Endothelial cell of umbilical vein (primary cell): ENCODE measurements at regions not wholly inside any gene's neighbourhood (a gene's known extent, or its start where the extent isn't known, plus 50 kb on each side); places are given as distances from the start of the nearest gene placed in this dataset.

Source experiments
- BruUV-seq: library from RNA; stranded (reverse); fragments of 400-500 nt; replicated peaks from 2 replicates; lab custom pipeline; 2021; lab: Mats Ljungman, UMichigan
- CTCF ChIA-PET: fragments of 300-600, 350-600 bp; sonication (Branson Sonifier 250); formaldehyde crosslinking; loops from one replicate; lab custom pipeline; 2021; ENCODE audit warnings: antibody characterized with exemption, inconsistent platforms; lab: Charles Lee
- POLR2A ChIA-PET: fragments of 300-600, 350-600 bp; sonication (Branson Sonifier 250); formaldehyde crosslinking; loops from one replicate; lab custom pipeline; 2021; ENCODE audit warnings: antibody characterized with exemption, inconsistent platforms; lab: Charles Lee
- DNase-seq: peaks from one replicate; pipeline ENCODE4 v3.0.0-alpha.2; 2011; ENCODE audit warnings: low read depth, low spot score
- FAIRE-seq: peaks from 2 replicates; lab custom pipeline; 2011; peaks lifted over from hg19 to GRCh38; lab: Jason Lieb, UNC
- H2AFZ ChIP-seq: 2 replicates; pipeline ENCODE4 v1.6.0; 2012; ENCODE audit warnings: low read depth, low read length, control low read depth, inconsistent platforms
- H3K27ac ChIP-seq: 2 replicates; pipeline ENCODE4 v1.5.1; 2011; ENCODE audit warnings: low read depth, mild to moderate bottlenecking, control low read depth, low read length, moderate library complexity; ENCODE audit not compliant: insufficient read depth
- H3K27me3 ChIP-seq, 2 experiments: 2 replicates each; pipeline versions ENCODE4 v1.6.0 to v1.6.1; 2011; ENCODE audit warnings: low read length in 2 of 2, mixed read lengths in 1 of 2; ENCODE audit not compliant: control insufficient read depth in 2 of 2, insufficient read depth in 2 of 2
- H3K36me3 ChIP-seq, 2 experiments: 2 replicates in 1 of 2; 3 replicates in 1 of 2; pipeline ENCODE4 v1.5.1; 2011; ENCODE audit warnings: low read length in 2 of 2, mild to moderate bottlenecking in 1 of 2, moderate library complexity in 1 of 2; ENCODE audit not compliant: control insufficient read depth in 2 of 2, insufficient read depth in 2 of 2; ENCODE audit errors: extremely low read depth in 1 of 2
- H3K4me1 ChIP-seq: 3 replicates; pipeline ENCODE4 v1.5.1; 2011; ENCODE audit warnings: mild to moderate bottlenecking, low read length; ENCODE audit not compliant: control insufficient read depth, insufficient read depth; ENCODE audit errors: extremely low read depth
- H3K4me2 ChIP-seq: 2 replicates; pipeline ENCODE4 v1.6.1; 2011; ENCODE audit warnings: low read length, control low read depth, mixed read lengths; ENCODE audit not compliant: insufficient read depth
- H3K4me3 ChIP-seq, 3 experiments: fragments of 200-600 bp in 1 of 3; sonication (generic), shearing (Covaris generic) in 1 of 3; replicated peaks in 1 of 3; 2 replicates each; pipeline ENCODE4 v1.5.1; 2011 to 2016; ENCODE audit warnings: control low read depth in 3 of 3, low read length in 3 of 3, mild to moderate bottlenecking in 2 of 3, inconsistent platforms in 1 of 3, low read depth in 1 of 3, moderate library complexity in 1 of 3; ENCODE audit not compliant: insufficient read depth in 1 of 3
- H3K79me2 ChIP-seq: 2 replicates; pipeline ENCODE4 v1.6.0; 2012; ENCODE audit warnings: low read length, inconsistent platforms; ENCODE audit not compliant: control insufficient read depth, insufficient read depth
- H3K9ac ChIP-seq: replicated peaks from 2 replicates; pipeline ENCODE3; 2011; ENCODE audit warnings: low read length, control low read depth; ENCODE audit not compliant: insufficient read depth; ENCODE audit errors: extremely low read depth
- H3K9me1 ChIP-seq: replicated peaks from 3 replicates; pipeline ENCODE4 v1.6.0; 2011; ENCODE audit warnings: mild to moderate bottlenecking, low read length; ENCODE audit not compliant: control insufficient read depth, insufficient read depth; ENCODE audit errors: extremely low read depth
- H3K9me3 ChIP-seq: replicated peaks from 2 replicates; pipeline ENCODE4 v1.5.1; 2012; ENCODE audit warnings: low read length, inconsistent platforms; ENCODE audit not compliant: control insufficient read depth, insufficient read depth
- H4K20me1 ChIP-seq: replicated peaks from 2 replicates; pipeline ENCODE3; 2011; ENCODE audit warnings: mild to moderate bottlenecking, low read length; ENCODE audit not compliant: control insufficient read depth, insufficient read depth; ENCODE audit errors: extremely low read depth
- CTCF ChIP-seq, 2 donors: IDR thresholded peaks; 1 replicate in 1 of 2; 2 replicates in 1 of 2; pipeline ENCODE4 v1.5.1; 2011; ENCODE audit warnings: low read length in 2 of 2, mild to moderate bottlenecking in 2 of 2, moderate library complexity in 2 of 2, control low read depth in 1 of 2, inconsistent platforms in 1 of 2, low read depth in 1 of 2; ENCODE audit not compliant: insufficient read depth in 1 of 2; ENCODE audit errors: extremely low read depth in 1 of 2
- EZH2 ChIP-seq: IDR thresholded peaks from 2 replicates; pipeline ENCODE4 v1.6.1; 2012; ENCODE audit warnings: borderline replicate concordance, low read depth, mild to moderate bottlenecking, moderate library complexity, low read length, inconsistent platforms; ENCODE audit not compliant: severe bottlenecking
- FOS ChIP-seq: IDR thresholded peaks from 2 replicates; pipeline ENCODE4 v1.6.1; 2011; ENCODE audit warnings: mild to moderate bottlenecking, low read length, moderate library complexity, borderline replicate concordance; ENCODE audit not compliant: insufficient read depth
- GATA2 ChIP-seq: IDR thresholded peaks from 2 replicates; pipeline ENCODE4 v1.7.0; 2011; ENCODE audit warnings: low read depth, mild to moderate bottlenecking, moderate library complexity, mixed read lengths, low read length; ENCODE audit not compliant: insufficient read length, insufficient read depth
- JUN ChIP-seq: IDR thresholded peaks from 2 replicates; pipeline ENCODE4 v1.6.1; 2011; ENCODE audit warnings: borderline replicate concordance, low read depth; ENCODE audit not compliant: insufficient read length, insufficient read depth
- MAX ChIP-seq: IDR thresholded peaks from 2 replicates; pipeline ENCODE4 v1.6.1; 2011; ENCODE audit not compliant: insufficient read depth, insufficient read length
- MYC ChIP-seq: IDR thresholded peaks from one replicate; pipeline ENCODE4 v1.6.1; 2011; ENCODE audit warnings: mild to moderate bottlenecking, low read depth, low read length
- POLR2A ChIP-seq: IDR thresholded peaks from 2 replicates; pipeline ENCODE4 v1.6.1; 2012; ENCODE audit warnings: low read depth, mild to moderate bottlenecking, control low read depth, low read length
- POLR2AphosphoS5 ChIP-seq: IDR thresholded peaks from 2 replicates; pipeline ENCODE4 v1.6.1; 2012; ENCODE audit warnings: low read depth, mild to moderate bottlenecking, control low read depth, low read length, moderate library complexity; ENCODE audit not compliant: insufficient read depth
- dilution Hi-C: fragments of 300-500 bp; cut with MboI; formaldehyde crosslinking; loops from one replicate; pipeline ENCODE4 v1.15.0; 2019; ENCODE audit warnings: low sequenced_read_pairs; ENCODE audit not compliant: extremely low pct_ligation_motif_present
- intact Hi-C: fragments of 100-400 bp; cut with micrococcal nuclease; formaldehyde crosslinking; loops from one replicate; pipeline ENCODE4 v1.10.0; 2022

- Histone ChIP-seq H4K20me1 (no peaks in the 10 kb centered on the region), H3K4me2 (no peak overlapping the region), H3K36me3 (no peaks in the 10 kb centered on the region), H3K4me1 (peaks cover 14% of the 10 kb centered on the region), H3K9me1 (no peaks in the 10 kb centered on the region), H3K27ac (no peak overlapping the region), H3K9me3 (no peaks in the 10 kb centered on the region), H3K9ac (no peak overlapping the region), H3K79me2 (no peaks in the 10 kb centered on the region), H3K4me3 (no peak overlapping the region), H2AFZ (no peak overlapping the region), H3K27me3 (no peaks in the 10 kb centered on the region)
- DNase-seq (no peak), FAIRE-seq (no peak)
- CTCF ChIA-PET, result no interaction called here
- TF ChIP-seq MAX, result no peak
- no peak for TF ChIP-seq POLR2AphosphoS5
- TF ChIP-seq GATA2, result no peak
- no peak for TF ChIP-seq EZH2
- TF ChIP-seq MYC, result no peak
- no peak for TF ChIP-seq FOS
- no peak for TF ChIP-seq CTCF (IDR thresholded peaks at IDR 0.05; ENCODE audit: extremely low read depth in 1 of 2, insufficient read depth in 1 of 2, low read depth in 1 of 2, low read length in 2 of 2)
- TF ChIP-seq JUN, result no peak
- TF ChIP-seq POLR2A, result no peak
- intact Hi-C loops, result no loop called here
- dilution Hi-C loops, result no loop called here
- POLR2A ChIA-PET, result no interaction called here
- no TSS peak for BruUV-seq
These were observed 427.2 kb upstream of the PDE3A start for GRCh38 chr12:19941096-19941495.
